ENCODE measurements at regions not wholly inside any gene's neighbourhood (a gene's known extent, or its start where the extent isn't known, plus 50 kb on each side); places are given as distances from the start of the nearest gene placed in this dataset.
"Not testable (repeated sequence)": the region's sequence is repeated elsewhere in the genome, so short reads cannot be mapped to it uniquely, and the experiment has no call there.

DNA sequence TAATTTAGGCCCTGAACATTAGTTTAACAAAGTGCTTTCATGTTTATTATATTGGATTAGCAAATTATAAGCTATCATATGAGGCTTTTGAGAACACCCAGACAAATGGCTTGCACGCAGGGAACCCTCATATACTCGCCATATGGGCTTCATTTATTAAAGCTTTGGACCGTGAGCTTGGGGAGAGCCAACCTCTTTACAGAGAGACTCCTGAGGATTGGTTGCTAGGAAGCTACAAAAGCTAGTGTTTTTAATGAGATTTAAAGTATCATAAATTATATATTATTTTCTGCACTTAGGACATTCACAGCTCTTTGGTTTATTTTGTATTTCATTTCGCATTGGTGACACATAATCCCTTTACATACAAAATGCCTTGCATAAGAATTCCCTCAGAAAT is 193.8 kb upstream of the TOX3 start:
- H3K27ac ChIP-seq = no peak overlapping the region

DNA sequence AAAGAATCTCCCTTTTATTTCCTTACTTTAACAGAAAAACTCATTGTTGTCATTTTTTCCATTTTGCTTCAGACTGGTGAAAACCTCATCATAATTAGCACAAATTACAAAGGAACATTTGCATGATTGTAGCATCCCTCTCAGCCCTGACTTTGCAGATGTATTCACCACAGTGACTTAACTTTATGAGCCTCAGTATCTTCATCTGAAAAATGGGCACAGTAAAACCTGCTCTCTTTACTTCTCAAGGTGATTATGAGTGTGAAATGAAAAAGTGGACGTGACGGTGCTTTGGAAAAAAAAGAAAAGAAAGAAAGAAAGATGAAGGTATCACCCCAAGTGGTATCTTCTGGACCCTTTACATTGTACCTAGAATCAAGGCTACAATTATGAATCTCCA is 193.4 kb upstream of the TOX3 start:
- no peak overlapping the region for H3K27ac ChIP-seq
- TF ChIP-seq, protein P1, sequence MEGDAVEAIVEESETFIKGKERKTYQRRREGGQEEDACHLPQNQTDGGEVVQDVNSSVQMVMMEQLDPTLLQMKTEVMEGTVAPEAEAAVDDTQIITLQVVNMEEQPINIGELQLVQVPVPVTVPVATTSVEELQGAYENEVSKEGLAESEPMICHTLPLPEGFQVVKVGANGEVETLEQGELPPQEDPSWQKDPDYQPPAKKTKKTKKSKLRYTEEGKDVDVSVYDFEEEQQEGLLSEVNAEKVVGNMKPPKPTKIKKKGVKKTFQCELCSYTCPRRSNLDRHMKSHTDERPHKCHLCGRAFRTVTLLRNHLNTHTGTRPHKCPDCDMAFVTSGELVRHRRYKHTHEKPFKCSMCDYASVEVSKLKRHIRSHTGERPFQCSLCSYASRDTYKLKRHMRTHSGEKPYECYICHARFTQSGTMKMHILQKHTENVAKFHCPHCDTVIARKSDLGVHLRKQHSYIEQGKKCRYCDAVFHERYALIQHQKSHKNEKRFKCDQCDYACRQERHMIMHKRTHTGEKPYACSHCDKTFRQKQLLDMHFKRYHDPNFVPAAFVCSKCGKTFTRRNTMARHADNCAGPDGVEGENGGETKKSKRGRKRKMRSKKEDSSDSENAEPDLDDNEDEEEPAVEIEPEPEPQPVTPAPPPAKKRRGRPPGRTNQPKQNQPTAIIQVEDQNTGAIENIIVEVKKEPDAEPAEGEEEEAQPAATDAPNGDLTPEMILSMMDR (conservative IDR thresholded peaks at IDR 0.05) = no peak
- no peak for TF ChIP-seq ZFX (IDR thresholded peaks at IDR 0.05)

More for the DNA sequence above, 193.8 kb upstream of the TOX3 start:
- TF ChIP-seq, protein P1 (conservative IDR thresholded peaks at IDR 0.05) = no peak
- TF ChIP-seq ZFX (IDR thresholded peaks at IDR 0.05) = no peak

DNA sequence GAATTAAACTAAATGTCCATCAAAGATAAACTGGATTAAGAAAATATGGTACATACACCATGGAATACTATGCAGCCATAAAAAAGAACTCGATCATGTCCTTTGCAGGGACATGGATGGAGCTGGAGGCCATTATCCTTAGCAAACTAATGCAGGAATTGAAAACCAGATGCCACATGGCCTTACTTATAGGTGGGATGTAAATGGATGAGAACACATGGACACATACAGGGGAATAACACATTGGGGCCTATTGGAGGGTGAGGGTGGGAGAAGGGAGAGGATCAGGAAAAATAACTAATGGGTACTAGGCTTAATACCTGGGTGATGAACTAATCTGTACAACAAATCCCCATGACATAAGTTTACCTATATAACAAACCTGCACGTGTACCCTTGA is 192.0 kb upstream of the TOX3 start:
- H3K27ac ChIP-seq = not testable (repeated sequence)

DNA sequence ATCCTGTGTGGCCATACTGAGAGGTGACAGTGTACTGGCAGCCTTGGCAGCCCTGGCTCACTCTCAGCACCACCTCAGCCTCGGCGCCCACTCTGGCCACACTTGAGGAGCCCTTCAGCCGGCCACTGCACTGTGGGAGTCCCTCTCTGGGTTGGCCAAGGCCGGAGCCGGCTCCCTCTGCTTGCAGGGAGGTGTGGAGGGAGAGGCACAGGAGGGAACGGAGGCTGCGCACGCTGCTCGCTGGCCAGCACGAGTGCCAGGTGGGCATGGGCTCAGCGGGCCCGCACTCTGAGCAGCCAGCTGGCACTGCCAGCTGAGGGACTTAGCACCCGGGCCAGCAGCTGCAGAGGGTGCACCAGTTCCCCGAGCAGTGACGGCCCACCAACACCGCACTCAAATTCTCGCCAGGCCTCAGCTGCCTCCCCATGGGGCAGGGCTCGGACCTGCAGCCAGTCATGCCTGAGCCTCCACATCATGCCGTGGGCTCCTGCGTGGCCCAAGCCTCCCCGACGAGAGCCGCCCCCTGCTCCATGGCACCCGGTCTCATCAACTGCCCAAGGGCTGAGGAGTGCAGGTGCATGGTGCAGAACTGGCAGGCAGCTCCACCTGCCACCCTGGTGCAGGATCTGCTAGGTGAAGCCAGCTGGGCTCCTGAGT is 184.4 kb upstream of the TOX3 start:
- no peak overlapping the region for H3K27ac ChIP-seq
- TF ChIP-seq, protein P1 (conservative IDR thresholded peaks at IDR 0.05) = no peak
- TF ChIP-seq ZFX (IDR thresholded peaks at IDR 0.05) = no peak

DNA sequence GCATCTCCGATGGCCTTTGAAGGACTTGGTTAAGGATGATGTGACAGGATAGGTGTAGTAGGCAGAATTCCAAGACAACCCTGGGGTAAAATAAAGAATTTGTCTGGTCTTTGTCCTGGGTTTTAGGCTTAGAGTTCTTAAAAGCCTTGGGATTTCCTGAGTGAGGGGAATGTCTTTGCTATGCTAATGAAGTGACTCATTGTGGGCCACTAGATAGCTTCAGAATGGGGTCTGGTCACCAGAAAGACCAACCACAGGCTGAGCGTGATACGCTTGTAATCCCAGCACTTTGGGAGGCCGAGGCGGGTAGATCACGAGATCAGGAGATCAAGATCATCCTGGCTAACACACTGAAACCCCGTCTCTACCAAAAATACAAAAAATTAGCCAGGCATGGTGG is 182.8 kb upstream of the TOX3 start:
- H3K27ac ChIP-seq = no peak overlapping the region
- TF ChIP-seq ZFX (IDR thresholded peaks at IDR 0.05) = no peak
- TF ChIP-seq, protein P1 (conservative IDR thresholded peaks at IDR 0.05) = no peak

DNA sequence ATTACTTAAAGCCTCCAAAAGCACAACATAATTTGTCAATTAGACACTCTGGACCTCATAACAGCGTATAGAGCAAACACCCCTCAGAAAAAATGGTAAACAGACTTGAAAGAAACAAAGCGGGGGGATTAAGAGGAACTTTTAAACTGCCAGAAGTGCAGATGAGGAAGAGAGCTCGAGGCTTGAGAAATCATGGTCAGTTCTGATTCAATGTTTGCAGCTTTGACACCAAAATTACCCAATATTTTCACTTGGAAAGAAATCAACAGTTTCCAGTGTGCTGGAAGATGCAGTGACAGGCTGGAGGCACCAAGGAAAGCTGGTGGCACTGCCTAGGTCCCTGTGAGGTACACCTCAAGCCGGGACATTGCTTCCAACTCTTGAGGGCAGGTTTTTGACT is 180.9 kb upstream of the TOX3 start:
- no peak overlapping the region for H3K27ac ChIP-seq
- TF ChIP-seq ZFX (IDR thresholded peaks at IDR 0.05) = no peak
- TF ChIP-seq, protein P1 (conservative IDR thresholded peaks at IDR 0.05) = no peak

DNA sequence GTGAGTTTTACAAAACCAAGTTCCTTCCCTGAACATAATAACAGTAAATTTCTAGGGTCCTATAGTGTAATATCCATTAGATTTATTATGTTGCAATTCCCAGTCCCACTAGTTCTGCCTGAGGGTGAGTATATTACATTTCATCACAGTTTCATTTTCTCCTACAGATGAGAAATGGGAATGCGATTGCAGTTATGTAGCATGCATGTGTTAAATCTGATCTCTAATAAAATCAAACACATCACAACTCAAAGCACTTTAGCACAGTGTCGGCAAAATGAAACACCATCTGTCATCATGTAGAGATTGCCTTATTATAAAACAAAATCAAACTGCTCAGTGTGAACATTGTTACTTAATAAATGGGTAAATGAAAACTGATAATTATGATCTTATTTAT is 180.5 kb upstream of the TOX3 start:
- no peak overlapping the region for H3K27ac ChIP-seq

More for the DNA sequence above, 180.5 kb upstream of the TOX3 start:
- no peak for TF ChIP-seq ZFX (IDR thresholded peaks at IDR 0.05)
- TF ChIP-seq, protein P1 (conservative IDR thresholded peaks at IDR 0.05) = no peak

All from C4-2B (cell line).